Activated CD8-positive, alpha-beta memory T cell treated with anti-CD3 and anti-CD28 coated beads for 24 hours (primary cell): ENCODE measurements at regions not wholly inside any gene's neighbourhood (a gene's known extent, or its start where the extent isn't known, plus 50 kb on each side); places are given as distances from the start of the nearest gene placed in this dataset.
"Not testable (repeated sequence)": the region's sequence is repeated elsewhere in the genome, so short reads cannot be mapped to it uniquely, and the experiment has no call there.

Experiments used
- DNase-seq: peaks from one replicate; pipeline ENCODE4 v3.0.0-alpha.2; 2020

DNA sequence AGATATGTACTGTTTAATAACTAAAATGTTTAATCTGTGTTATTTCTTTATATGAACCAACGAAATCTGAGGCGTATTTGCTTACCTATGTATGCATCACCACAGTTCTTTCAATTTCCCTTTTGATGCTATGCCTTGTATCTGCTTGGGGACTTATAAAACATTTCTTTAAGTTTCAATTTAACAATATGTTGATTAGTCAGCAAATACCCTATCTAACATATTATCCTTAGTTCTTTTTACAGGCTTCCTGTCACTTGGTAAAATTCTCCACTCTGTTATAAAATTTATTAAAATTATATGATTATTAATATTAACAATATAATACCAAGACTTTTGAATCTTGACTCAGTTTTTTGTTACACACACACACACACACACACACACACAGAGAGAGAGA is 174.3 kb downstream of the CPS1 start:
- DNase-seq, result no peak

DNA sequence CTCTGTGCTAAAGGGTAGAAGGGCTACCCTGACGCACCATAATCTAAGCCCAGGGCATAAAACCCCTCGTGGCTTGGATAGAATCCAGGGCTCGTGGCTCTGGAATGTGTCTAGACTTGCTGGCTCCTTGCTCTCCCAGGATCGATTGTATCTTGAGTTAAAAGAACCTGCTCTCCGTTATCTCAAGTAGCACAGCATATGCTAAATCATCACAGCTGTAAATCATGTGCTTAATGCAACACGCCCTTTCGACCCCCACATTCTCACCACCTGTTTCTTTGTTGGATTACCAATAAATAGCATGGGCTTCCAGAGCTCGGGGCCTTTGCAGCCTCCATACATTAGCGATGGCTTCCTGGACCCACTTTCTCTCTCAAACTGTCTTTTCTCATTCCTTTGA is 190.4 kb downstream of the CPS1 start:
- DNase-seq, result not testable (repeated sequence)

DNA sequence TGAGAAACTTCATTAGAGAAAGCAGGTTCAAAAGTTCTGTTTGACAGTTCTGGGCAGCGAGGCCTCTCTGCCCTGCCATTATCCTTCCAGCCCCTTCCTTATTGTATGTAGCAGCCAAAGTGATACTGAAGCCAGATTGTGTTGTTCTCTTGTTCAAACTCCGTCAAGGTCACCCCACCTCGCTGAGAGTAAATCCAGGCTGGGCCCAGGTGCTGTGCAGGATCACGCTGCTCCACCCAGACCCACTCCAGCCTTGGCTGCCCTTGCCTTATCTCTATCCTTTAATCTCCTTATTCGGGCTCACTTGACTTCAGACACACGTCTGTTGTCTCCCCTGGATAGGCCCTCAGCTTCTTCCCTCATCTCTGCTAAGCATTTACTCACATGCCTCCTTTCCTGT is 196.1 kb downstream of the CPS1 start:
- DNase-seq, result no peak

DNA sequence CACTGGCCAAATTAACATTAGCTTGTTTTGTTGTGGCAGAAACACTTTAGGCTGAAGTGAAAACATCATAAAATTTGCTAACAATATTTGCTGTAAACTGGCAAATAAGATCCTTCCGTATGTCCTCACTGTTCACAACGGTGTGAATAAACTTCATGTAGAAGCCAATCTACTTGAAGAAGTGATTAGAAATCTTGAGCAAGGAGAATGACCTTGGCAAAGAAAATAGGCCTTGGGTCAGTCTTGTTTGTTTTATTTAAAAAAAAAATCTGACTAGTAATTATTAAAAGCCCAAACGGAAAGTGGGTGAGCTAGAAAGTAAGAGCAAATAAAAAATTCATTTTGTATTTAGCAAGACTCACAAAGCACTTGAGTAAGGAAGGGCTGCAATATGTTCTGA is 197.0 kb downstream of the CPS1 start:
- no peak for DNase-seq

DNA sequence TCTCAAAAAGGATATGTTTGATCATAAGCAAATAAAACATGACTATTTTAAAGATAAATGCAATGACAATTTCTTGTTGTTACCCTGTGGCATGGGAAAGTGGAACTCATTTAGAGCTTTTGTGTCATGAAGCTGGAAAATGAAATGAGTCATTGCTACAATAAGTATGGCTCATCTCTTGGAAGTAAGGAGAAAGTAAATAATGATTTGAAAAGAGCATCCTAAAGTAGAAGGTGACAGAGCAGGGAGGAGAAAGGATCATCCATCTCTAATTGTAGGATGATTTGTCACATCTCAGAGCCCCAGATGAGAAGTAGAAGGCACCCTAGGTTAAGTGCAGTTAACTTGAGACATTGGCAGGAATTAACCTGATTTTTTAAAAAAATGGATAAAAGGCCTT is 200.5 kb downstream of the CPS1 start:
- DNase-seq, result no peak

DNA sequence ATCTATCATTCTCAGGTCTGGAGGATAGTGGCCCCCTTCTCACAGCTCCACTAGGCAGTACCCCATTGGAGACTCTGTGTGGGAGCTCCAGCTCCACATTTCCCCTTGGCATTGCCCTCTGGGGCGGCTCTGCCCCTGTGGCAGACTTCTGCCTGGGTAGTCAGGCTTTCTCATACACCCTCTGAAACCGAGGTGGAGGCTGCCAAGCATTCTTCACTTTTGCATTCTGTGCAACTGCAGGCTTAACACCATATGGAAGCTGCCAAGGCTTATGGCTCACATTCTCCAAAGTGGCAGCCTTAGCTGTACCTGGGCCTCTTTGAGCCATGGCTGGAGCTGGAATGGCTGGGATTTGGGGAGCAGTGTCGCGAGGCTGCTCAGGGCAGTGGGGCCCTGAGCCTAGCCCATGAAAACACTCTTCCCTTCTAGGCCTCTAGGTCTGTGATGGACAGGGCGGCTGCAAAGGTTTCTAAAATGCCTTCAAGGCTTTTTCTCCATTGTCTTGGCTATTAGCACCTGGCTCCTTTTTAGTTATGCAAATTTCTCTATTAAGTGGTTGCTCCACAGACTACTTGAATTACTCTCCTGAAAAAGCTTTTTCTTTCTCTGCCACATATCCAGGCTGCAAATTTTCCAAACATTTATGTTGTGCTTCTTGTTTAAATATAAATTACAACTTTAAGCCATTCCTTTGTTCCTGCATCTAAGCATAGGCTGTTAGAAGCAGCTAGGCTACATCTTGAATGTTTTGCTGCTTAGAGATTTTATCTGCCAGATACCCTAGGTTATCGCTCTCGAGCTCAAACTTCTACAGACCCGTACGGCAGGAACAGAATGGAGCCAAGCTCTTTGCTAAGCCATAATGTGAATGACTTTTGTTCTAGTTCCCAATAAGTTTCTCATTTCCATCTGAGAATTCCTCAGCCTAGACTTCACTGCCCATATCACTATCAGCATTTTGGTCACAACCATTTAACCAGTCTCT is 206.5 kb downstream of the CPS1 start:
- DNase-seq, result no peak

DNA sequence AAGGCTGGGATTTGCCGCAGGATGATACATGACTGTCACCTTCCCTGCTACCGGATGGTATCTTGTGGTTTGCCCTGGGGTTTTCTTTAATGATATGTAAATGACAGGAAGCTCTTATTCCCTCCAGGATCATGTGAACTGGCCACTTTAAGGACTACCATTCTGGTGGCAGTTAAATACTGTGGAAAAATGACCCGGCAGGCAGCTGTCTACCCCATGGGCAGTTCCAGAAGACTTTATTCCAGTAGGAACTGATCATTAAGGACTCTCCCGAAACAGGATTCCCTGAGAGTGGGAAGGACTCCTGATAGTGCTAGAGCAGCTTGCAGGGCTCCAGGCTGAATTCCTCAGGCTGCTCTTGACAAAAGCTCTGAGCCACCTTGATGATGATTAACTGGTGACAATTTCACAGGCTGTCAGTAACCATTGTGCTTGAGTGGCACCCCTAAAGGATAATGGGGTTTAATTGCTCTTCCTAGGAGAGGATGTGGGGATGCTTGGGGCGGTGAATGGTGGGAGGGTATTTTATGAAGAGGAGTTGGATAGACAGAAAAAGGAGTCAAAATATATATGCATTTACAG is 212.0 kb downstream of the CPS1 start:
- no peak for DNase-seq

DNA sequence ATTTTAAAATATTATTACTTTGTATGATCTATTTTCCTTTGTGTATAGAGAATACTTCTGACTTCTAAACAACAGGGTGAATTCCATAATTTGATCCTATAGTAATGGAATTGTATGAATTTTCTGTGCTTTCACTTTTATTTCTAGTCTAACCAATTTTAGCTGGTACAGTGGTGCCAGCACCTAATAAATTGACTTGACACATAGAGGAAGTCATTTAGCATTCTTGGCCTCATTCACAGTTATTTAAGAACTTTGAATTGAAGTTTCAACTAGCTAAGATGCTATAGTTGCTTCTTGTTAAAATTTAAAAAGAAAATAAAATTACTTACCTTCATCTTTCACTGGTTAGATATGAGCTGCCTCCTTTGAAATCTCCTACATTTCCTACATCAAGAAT is 220.4 kb downstream of the CPS1 start:
- DNase-seq, result no peak

DNA sequence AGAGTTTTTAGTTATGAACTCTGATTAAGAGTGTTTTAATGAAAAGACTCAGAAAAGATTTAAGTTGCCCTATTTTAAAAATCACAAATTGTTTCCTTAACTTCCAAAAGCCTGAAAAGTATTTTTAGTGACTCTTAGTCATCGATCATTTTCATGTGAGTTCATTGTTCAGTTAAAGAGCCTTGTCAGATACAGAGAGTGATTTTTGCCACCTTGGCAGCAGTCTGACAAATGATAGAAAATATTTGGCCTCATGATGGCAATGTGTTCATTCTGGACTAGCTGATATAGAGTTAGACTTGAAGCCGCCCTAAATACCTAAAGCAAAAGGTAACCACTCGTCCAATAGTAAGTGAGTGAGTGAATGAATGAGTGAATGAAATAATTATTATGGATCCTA is 225.8 kb downstream of the CPS1 start:
- no peak for DNase-seq

DNA sequence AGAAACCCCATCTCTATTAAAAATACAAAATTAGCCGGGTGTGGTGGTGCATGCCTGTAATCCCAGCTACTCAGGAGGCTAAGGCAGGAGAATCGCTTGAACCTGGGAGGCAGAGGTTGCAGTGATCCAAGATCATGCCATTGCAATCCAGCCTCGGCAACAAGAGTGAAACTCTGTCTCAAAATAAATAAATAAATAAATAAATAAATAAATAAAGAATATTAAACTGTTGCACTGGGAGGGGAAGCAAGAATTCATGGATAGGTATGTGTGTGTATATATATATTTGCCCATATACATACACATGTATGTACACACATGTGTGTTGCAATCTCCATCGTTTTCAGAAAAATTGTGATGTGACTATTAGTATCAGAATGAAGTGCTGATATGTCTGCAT is 231.4 kb downstream of the CPS1 start:
- not testable (repeated sequence) for DNase-seq

DNA sequence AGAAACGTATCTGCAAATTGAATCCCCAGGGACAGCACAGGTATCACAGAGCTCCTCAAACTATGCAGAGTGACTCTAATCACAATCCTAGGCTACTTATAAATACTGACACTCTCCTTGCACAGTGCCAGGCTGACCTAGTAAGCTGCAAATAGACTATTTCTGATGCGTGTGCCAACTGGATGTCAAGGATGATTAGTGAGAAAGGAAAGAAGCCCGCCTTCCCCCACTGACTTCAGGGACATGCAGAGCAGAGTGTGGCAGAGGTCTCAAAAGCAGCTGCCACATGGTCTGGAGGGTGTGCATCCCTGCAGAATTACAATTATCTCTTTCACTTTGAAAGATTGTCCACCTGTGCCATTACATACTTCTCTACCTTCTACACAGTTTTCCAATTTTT is 235.6 kb downstream of the CPS1 start:
- no peak for DNase-seq

DNA sequence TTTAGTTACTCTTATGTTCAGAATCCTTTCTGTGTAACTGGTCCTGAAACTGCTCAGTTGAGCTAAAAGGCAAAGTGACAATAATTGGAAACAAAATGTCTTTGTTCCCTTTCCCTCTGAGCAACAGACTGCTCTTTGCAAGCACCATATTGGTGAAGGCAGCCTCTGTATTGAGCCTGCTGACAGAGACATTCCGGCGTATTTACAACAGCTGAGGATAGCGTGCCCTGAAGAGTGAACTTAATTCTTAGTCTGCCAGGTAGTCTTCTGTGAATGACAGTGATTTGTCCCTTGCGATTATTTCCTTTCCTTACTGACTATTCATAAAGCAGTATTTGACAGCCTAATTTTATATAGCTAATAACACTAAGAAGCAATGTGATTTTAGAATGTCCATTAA is 239.1 kb downstream of the CPS1 start:
- DNase-seq, result no peak

DNA sequence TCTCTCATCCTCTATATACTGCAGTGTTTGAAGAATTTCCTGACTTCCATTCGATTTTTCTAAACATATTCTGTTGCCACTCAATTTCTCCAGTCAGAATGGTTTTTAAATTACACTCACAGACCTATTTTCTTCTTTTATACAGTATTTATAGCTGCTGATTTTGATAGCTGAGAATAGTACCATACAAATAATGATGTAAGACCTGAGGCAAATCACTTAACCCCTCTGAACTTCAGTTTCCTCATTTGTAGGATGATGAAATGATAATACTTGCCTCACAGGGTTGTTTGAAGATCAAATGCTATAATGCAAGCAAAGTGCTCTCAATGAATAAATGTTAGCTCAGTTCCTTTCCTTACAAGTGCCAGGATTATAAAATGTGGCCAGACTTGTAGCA is 241.8 kb downstream of the CPS1 start:
- DNase-seq, result no peak

DNA sequence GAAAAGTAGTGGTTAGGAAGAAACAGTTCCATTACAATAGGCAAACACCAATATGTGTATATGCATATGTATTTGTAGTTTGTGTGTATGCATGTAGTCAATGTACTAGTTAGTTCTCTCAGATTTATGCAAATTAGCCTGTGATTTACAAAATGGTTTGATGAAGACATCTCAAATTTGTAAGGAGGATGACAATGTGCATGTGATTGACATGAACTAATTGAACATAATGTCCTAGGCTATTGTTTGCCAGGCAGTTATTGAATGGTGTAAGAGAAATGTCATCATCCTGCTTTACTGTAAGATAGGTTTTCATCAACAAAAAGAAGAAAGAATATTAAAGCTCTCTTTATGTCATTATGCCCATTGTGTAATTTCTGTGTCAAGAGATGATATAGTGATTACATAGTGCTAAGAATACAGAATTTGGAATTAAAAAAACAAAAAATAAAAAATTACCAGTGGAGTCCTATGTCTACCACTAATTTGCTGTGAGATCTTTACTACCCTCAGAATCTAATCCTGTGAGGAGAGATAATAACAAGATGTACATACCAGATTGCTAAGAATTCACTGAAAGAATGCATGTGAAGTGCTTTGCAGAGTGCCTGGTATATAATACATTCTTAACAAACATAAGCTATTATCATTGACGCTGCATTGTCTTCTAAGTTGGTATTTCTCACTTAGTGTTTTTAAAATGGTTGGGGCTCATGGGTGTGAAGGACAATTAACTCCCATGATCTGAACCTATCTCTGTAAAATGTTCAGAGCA is 258.0 kb downstream of the CPS1 start:
- no peak for DNase-seq

DNA sequence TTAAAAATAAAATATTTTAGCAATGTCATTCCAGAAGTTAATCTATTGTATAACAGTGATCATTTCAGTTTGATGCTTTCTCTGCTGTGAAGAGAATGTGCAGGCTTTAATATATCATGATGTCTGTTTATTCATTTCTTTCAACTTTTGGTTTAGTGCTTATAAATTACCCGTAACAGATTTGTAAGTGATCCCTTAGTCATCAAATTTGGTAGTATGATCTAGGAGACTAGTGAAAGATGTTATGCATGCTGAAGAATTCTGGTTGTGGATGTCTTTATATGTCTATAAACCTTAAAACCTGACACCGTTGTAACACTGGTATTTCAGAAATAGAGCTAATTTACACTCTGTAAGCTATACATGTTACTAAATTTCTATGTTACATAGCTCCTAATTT is 260.4 kb downstream of the CPS1 start:
- DNase-seq, result no peak

DNA sequence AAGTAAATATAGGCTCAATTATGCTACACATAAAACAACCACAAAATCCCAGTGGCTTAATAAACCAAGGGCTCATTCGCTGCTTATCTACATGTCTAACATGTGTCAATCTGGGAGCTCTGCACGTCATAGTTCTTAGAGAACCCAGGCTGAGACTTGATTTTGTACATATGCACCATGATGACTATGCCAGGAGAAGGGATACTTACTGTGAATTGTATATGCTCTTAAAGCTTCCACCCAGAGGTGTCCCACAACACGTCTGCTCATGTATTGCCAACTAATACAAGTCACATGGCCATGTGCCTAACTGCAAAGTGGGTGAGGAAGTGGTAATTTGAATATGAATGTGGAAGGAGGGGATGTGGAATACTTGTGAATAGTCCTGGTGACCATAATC is 262.1 kb downstream of the CPS1 start:
- DNase-seq, result no peak

DNA sequence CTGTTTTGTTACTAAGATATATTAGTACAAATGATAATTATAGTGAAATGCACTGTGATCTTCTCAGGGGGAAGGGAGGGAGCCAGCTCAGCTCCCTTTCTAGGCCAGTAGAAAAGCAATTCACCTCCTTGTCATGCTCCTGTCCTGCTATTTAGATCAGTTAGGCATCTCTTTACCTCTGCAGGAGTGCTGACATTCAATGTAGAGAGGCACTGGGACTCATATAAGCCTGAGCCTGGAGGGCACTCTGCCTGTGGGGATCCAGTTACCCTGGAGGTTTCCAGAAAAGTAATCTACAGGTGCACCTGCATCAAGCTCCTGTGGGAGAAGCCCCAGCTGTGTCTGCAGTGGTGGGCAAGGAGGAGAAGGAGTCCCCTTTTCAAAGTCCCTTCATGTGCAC is 277.0 kb downstream of the CPS1 start:
- no peak for DNase-seq

DNA sequence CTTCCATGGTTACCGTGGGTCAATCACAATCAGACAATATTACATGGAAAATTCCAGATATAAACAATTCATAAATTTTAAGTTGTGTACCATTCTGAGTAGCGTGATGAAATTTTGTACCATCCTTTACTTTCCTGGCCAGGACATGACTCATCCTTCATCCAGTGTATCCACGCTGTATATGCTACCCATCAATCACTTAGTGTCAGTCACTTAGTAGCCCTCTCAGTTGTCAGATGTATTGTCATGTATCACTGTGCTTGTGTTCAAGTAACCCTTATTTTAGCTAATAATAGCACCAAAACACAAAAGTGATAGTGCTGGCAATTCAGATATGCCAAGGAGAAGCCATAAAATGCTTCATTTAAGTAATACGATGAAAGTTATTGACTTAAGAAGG is 282.6 kb downstream of the CPS1 start:
- DNase-seq, result no peak

DNA sequence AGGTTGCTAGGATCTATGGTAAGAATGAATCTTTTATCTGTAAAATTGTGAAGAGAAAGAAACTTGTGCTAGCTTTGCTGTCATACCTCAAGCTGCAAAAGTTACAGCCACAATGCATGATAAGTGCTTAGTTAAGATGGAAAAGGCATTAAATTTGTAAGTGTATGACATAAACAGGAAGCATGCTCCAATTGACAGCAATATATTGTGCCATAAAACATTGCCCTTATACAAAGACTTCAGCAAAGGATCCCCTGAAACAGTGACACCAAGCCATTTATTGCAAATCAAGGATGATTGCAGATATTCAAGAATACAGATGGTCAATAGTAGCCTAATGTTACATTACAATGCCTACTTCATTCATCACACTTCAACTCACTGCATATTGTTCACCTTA is 283.1 kb downstream of the CPS1 start:
- no peak for DNase-seq

DNA sequence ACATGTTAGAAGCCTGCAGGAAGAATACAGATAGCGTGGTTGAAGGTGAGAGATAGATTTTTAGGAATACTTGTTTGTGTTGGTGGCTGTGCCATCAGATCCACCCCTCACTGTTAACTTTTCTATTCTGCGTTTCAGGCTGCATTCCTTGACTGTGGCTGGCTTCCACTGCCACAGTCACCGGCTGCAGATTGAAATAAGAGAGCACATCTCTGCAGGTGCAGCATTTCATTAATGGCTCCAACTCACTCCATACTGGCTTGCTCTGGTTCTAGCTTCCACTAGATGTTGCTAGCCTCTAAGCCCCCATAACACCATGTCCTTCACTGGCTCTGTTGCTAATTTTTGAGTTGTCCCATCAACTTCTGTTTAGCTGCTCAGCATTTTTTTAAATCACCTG is 286.5 kb downstream of the CPS1 start:
- no peak for DNase-seq

DNA sequence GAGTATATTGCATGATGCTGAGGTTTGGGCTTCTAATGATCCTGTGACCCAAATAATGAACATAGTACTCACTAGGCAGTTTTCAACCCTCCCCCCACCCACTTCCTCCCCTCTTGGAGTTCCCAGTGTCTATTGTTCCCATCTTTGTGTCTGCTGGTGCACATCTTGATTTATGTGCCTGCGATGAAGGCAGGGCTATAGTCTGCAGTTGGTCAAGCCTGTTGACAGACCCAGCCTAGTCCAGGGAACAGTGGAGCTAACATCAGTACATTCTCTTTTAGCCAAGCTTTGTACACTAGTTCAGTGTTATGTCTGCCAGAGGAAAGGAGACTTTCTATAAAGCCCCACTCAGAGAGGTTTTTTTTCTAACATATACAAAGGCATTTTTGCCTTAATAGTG is 287.6 kb downstream of the CPS1 start:
- DNase-seq, result no peak

DNA sequence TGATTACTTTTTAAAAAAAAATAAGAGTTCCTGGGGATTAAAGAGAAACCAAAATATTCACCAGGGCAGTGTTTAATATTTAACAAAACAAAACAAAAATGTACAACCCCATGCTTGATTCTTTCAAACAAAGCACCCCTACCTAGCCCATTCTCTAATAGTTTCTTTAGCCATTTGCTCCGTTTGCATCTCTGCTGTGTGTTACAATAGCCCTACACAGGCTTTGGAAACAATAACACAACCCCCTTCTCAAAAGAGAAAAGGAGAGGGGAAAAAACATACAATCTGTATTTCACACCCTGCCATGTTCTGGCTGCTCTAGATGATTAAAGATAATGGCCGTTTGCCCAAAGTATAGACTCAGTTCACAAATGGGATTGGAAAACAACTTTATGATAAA is 302.9 kb downstream of the CPS1 start:
- no peak for DNase-seq

DNA sequence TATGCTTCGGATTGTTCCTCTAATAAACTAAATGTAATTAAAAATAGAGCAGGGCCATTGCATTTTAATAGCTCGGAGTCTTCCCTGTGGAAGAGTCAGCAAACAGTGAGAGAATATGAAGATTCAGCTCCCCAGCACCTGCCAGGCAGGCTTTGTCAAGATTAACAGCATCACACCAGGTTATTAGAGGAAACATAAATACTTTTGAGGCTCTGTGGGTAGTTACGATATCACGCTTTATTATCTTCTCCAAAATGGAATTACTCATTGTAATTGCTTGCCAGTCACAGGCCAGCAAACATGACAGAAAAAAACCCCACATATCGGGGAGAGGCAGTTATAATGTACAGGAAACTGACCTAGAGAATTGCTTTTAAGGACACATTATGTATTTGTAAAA is 303.9 kb downstream of the CPS1 start:
- no peak for DNase-seq
